ENCODE measurements at regions not wholly inside any gene's neighbourhood (a gene's known extent, or its start where the extent isn't known, plus 50 kb on each side); places are given as distances from the start of the nearest gene placed in this dataset.

GRCh38 chr6:40932366-40932765 lies 106.7 kb downstream of the UNC5CL start:
- 85% methylated on average over 2 of the region's 2 CpGs; no CpG with 5 or more reads in 1 of the 2 experiments for WGBS, 2 experiments (ENCODE audit: extremely low coverage in 1 of 2, insufficient coverage in 1 of 2, insufficient read length in 1 of 2, insufficient replicate concordance in 2 of 2, low coverage in 1 of 2, low lambda C conversion rate in 2 of 2, missing lambda C conversion rate in 1 of 2)
- H4K20me1 ChIP-seq (replicated peaks in 1 of 2; ENCODE audit: control insufficient read depth in 1 of 2, insufficient read depth in 2 of 2, low read length in 2 of 2): no peaks in the 10 kb centered on the region
- ChIA-PET CTCF (ENCODE audit: partially characterized antibody) (interaction anchor here (1.6 kb wide), 1 partner anchor 10 kb away, joined by 4 read pairs; no protein-coding TSS in a partner anchor), POLR2A (ENCODE audit: partially characterized antibody) (interaction anchor here (1.3 kb wide), 1 partner anchor 96 kb away, joined by 4 read pairs; no protein-coding TSS in a partner anchor)
- DNase-seq (ENCODE audit: low read depth in 1 of 2, low spot score in 2 of 2) (no peak), FAIRE-seq (no peak)
- H2BK15ac ChIP-seq (ENCODE audit: low read length): peak overlapping the region; percentile 36; the same call in 1 of the 2 replicates
- H2BK120ac ChIP-seq (replicated peaks; ENCODE audit: low read depth, low read length): no peak overlapping the region
- no peak overlapping the region for H4K91ac ChIP-seq (replicated peaks; ENCODE audit: insufficient read length, low read length)
- H3K79me2 ChIP-seq (ENCODE audit: control insufficient read depth in 1 of 2, insufficient read depth in 2 of 2, low read length in 2 of 2): no peaks in the 10 kb centered on the region
- no peak overlapping the region for H3K4ac ChIP-seq (replicated peaks; ENCODE audit: insufficient read length, low read depth, low read length)
- H3K4me3 ChIP-seq (ENCODE audit: extremely low read depth in 1 of 4, insufficient read depth in 2 of 4, low read depth in 3 of 4, low read length in 4 of 4): no peak overlapping the region
- no peak for TF ChIP-seq SIRT6 (IDR thresholded peaks at IDR 0.05; ENCODE audit: low read length)
- no peak for TF ChIP-seq RFX5 (IDR thresholded peaks at IDR 0.05; ENCODE audit: borderline replicate concordance, low read depth, low read length)
- no peak for TF ChIP-seq KDM4A (IDR thresholded peaks at IDR 0.05; ENCODE audit: low read depth, low read length, severe bottlenecking)
- no peak overlapping the region for H2AK5ac ChIP-seq (ENCODE audit: low read depth, low read length)
- H4K8ac ChIP-seq (ENCODE audit: extremely low read depth, insufficient read depth, low read length): no peak overlapping the region
- H4K5ac ChIP-seq (ENCODE audit: insufficient read length, low read depth, low read length): no peak overlapping the region
- H3K79me1 ChIP-seq (ENCODE audit: low read depth, low read length): no peaks in the 10 kb centered on the region
- no peak overlapping the region for H3K14ac ChIP-seq (ENCODE audit: insufficient read length)
- no peak overlapping the region for H3K23ac ChIP-seq (ENCODE audit: insufficient read length)
- H2BK5ac ChIP-seq (ENCODE audit: low read depth, low read length): no peak overlapping the region
- H3K9ac ChIP-seq (replicated peaks in 1 of 4; ENCODE audit: extremely low read depth in 1 of 4, low read depth in 3 of 4, low read length in 3 of 4): no peak overlapping the region
- H3K27ac ChIP-seq (ENCODE audit: low read depth, low read length): no peak overlapping the region
- no peaks in the 10 kb centered on the region for H3K27me3 ChIP-seq (replicated peaks in 1 of 4; ENCODE audit: control insufficient read depth in 3 of 4, extremely low read depth in 1 of 4, insufficient read depth in 3 of 4, low read length in 3 of 4)
- no peak overlapping the region for H2BK20ac ChIP-seq (ENCODE audit: low read length)
- no peaks in the 10 kb centered on the region for H3K36me3 ChIP-seq (ENCODE audit: control insufficient read depth in 2 of 4, insufficient read depth in 4 of 4, low read length in 3 of 4)
- peaks cover 0 to 4% (median 0%) of the 10 kb centered on the region in 4 experiments; a peak in 2 of 7 replicates for H3K4me1 ChIP-seq (replicated peaks in 1 of 4; ENCODE audit: control insufficient read depth in 3 of 4, insufficient read depth in 4 of 4, low read length in 3 of 4)
- H3K18ac ChIP-seq (ENCODE audit: extremely low read depth, low read length): no peak overlapping the region
- H2BK12ac ChIP-seq (ENCODE audit: low read depth, low read length): no peak overlapping the region
- H2AFZ ChIP-seq (ENCODE audit: low read length): no peak overlapping the region
- H3K4me2 ChIP-seq (ENCODE audit: insufficient read depth in 1 of 2, low read depth in 2 of 2, low read length in 2 of 2): no peak overlapping the region
- H3K9me3 ChIP-seq (ENCODE audit: insufficient read depth in 2 of 2, low read depth in 1 of 2, low read length in 1 of 2): no peaks in the 10 kb centered on the region
- no peaks in the 10 kb centered on the region for H3K23me2 ChIP-seq (ENCODE audit: low read depth, low read length)
- no peak overlapping the region for H3K56ac ChIP-seq (replicated peaks; ENCODE audit: insufficient read length, low read depth, low read length)
